CD4-positive, alpha-beta memory T cell (primary cell): ENCODE measurements at regions not wholly inside any gene's neighbourhood (a gene's known extent, or its start where the extent isn't known, plus 50 kb on each side); places are given as distances from the start of the nearest gene placed in this dataset.
A peak's percentile ranks its signal among the peaks of the same experiment; 100 is the strongest.
"Not testable (repeated sequence)": the region's sequence is repeated elsewhere in the genome, so short reads cannot be mapped to it uniquely, and the experiment has no call there.

ENCODE experiments used
- CTCF ChIA-PET: fragments of 350-600 bp; sonication (Branson Sonifier 250); formaldehyde crosslinking; loops from one replicate; lab custom pipeline; 2021; ENCODE audit warnings: inconsistent platforms; ENCODE audit not compliant: partially characterized antibody; lab: Charles Lee
- POLR2A ChIA-PET: fragments of 350-600 bp; sonication (Branson Sonifier 250); formaldehyde crosslinking; loops from one replicate; lab custom pipeline; 2021; ENCODE audit not compliant: partially characterized antibody; lab: Charles Lee
- DNase-seq, 5 donors: peaks; one replicate each; pipeline versions ENCODE4 v3.0.0 to v3.0.0-alpha.2; 2020 to 2022; ENCODE audit warnings: mixed read lengths in 1 of 5
- H3K27ac ChIP-seq: one replicate; pipeline ENCODE4 v1.7.0; 2013; ENCODE audit warnings: low read depth, low read length
- H3K27me3 ChIP-seq: 2 replicates; pipeline ENCODE4 v1.7.0; 2013; ENCODE audit warnings: mild to moderate bottlenecking, low read length, moderate library complexity; ENCODE audit not compliant: insufficient read depth
- H3K36me3 ChIP-seq: 2 replicates; pipeline ENCODE4 v1.7.0; 2013; ENCODE audit warnings: mild to moderate bottlenecking, low read length, moderate library complexity; ENCODE audit not compliant: insufficient read depth
- H3K4me1 ChIP-seq: 2 replicates; pipeline ENCODE4 v1.7.0; 2013; ENCODE audit warnings: mild to moderate bottlenecking, low read length, moderate library complexity; ENCODE audit not compliant: insufficient read depth
- H3K4me3 ChIP-seq, 2 donors: one replicate each; pipeline ENCODE4 v1.7.0; 2013; ENCODE audit warnings: low read length in 2 of 2, mild to moderate bottlenecking in 1 of 2
- H3K9me3 ChIP-seq, 2 donors: one replicate each; pipeline ENCODE4 v1.7.0; 2013; ENCODE audit warnings: low read length in 2 of 2, control low read depth in 1 of 2; ENCODE audit not compliant: control insufficient read depth in 1 of 2
- H3K27ac Mint-ChIP-seq, 7 donors: one replicate each; pipeline ENCODE4 v1.8.0; 2020 to 2021; ENCODE audit warnings: mixed read lengths in 7 of 7, mild to moderate bottlenecking in 6 of 7, inconsistent platforms in 3 of 7, moderate library complexity in 3 of 7
- H3K27me3 Mint-ChIP-seq, 2 donors: one replicate each; pipeline ENCODE4 v1.8.0; 2020 to 2021; ENCODE audit warnings: mixed read lengths in 2 of 2
- H3K36me3 Mint-ChIP-seq, 2 donors: one replicate each; pipeline ENCODE4 v1.8.0; 2020 to 2021; ENCODE audit warnings: mixed read lengths in 2 of 2, inconsistent platforms in 1 of 2, mild to moderate bottlenecking in 1 of 2
- H3K4me1 Mint-ChIP-seq, 4 donors: one replicate each; pipeline ENCODE4 v1.8.0; 2020 to 2021; ENCODE audit warnings: mixed read lengths in 4 of 4, mild to moderate bottlenecking in 1 of 4
- H3K4me3 Mint-ChIP-seq, 8 donors: one replicate each; pipeline ENCODE4 v1.8.0; 2020 to 2021; ENCODE audit warnings: mixed read lengths in 8 of 8, mild to moderate bottlenecking in 7 of 8, moderate library complexity in 6 of 8, inconsistent platforms in 3 of 8
- H3K9me3 Mint-ChIP-seq, 8 donors: one replicate each; pipeline ENCODE4 v1.8.0; 2020 to 2021; ENCODE audit warnings: mixed read lengths in 8 of 8, mild to moderate bottlenecking in 5 of 8, inconsistent platforms in 3 of 8, moderate library complexity in 1 of 8
- intact Hi-C: fragments of 100-400 bp; cut with micrococcal nuclease; formaldehyde crosslinking; loops from one replicate; pipeline ENCODE4 v1.15.1; 2023

- Histone ChIP-seq H3K27me3 (no peaks in the 10 kb centered on the region), H3K9me3 (no peaks in the 10 kb centered on the region), H3K4me3 (no peak overlapping the region), H3K27ac (no peak overlapping the region), H3K36me3 (no peaks in the 10 kb centered on the region), H3K4me1 (no peaks in the 10 kb centered on the region)
- DNase-seq = no peak
- CTCF ChIA-PET = no interaction called here
- H3K36me3 Mint-ChIP-seq = no peaks in the 10 kb centered on the region
- intact Hi-C loops = no loop called here
- H3K9me3 Mint-ChIP-seq = peaks cover 0 to 28% (median 16%) of the 10 kb centered on the region in 8 donors
- H3K27ac Mint-ChIP-seq = no peak overlapping the region
- H3K4me1 Mint-ChIP-seq = peaks cover 0 to 1% (median under 1%) of the 10 kb centered on the region in 4 donors
- POLR2A ChIA-PET = no interaction called here
- H3K4me3 Mint-ChIP-seq = no peak overlapping the region
- peaks cover 3 to 7% of the 10 kb centered on the region in 2 donors for H3K27me3 Mint-ChIP-seq
Measured at GRCh38 chr9:90198956-90199355, 443.7 kb downstream of the DIRAS2 start.

GRCh38 chr9:90201766-90202165 lies 440.9 kb downstream of the DIRAS2 start:
- ChIA-PET CTCF (interaction anchor here (0.8 kb wide), 1 partner anchor 25 kb away, joined by 4 read pairs; no protein-coding TSS in a partner anchor), POLR2A (interaction anchor here (0.8 kb wide), 1 partner anchor 26 kb away, joined by 3 read pairs; no protein-coding TSS in a partner anchor)
- Mint-ChIP-seq H3K36me3 (no peaks in the 10 kb centered on the region), H3K4me1 (peaks cover 0 to 1% (median under 1%) of the 10 kb centered on the region in 4 donors), H3K27ac (no peak overlapping the region), H3K9me3 (peaks cover 0 to 15% (median 10%) of the 10 kb centered on the region in 8 donors), H3K4me3 (no peak overlapping the region), H3K27me3 (peaks cover 6 to 9% of the 10 kb centered on the region in 2 donors)
- Histone ChIP-seq H3K9me3 (no peaks in the 10 kb centered on the region), H3K4me3 (no peak overlapping the region), H3K36me3 (no peaks in the 10 kb centered on the region), H3K4me1 (no peaks in the 10 kb centered on the region), H3K27ac (no peak overlapping the region), H3K27me3 (no peaks in the 10 kb centered on the region)
- DNase-seq = no peak
- intact Hi-C loops = no loop called here

- no peaks in the 10 kb centered on the region for H3K36me3 ChIP-seq
- no peak overlapping the region for H3K4me3 ChIP-seq
- H3K27me3 ChIP-seq = no peaks in the 10 kb centered on the region
- no peak overlapping the region for H3K4me3 Mint-ChIP-seq
- H3K4me1 ChIP-seq = no peaks in the 10 kb centered on the region
- peaks cover 0 to 3% (median 0%) of the 10 kb centered on the region in 8 donors for H3K9me3 Mint-ChIP-seq
- ChIA-PET POLR2A (no interaction called here), CTCF (no interaction called here)
- DNase-seq = no peak
- H3K4me1 Mint-ChIP-seq = peaks cover 0 to 1% (median under 1%) of the 10 kb centered on the region in 4 donors
- no peaks in the 10 kb centered on the region for H3K36me3 Mint-ChIP-seq
- H3K27ac Mint-ChIP-seq = peak overlapping the region in 1 of 7 donors; percentile 46
- H3K9me3 ChIP-seq = no peaks in the 10 kb centered on the region
- intact Hi-C loops = no loop called here
- peaks cover 6 to 7% of the 10 kb centered on the region in 2 donors for H3K27me3 Mint-ChIP-seq
- no peak overlapping the region for H3K27ac ChIP-seq
Measured at GRCh38 chr9:90204128-90204831, 438.3 kb downstream of the DIRAS2 start.

GRCh38 chr9:90213045-90213444 lies 429.6 kb downstream of the DIRAS2 start:
- H3K27me3 ChIP-seq, H3K9me3 ChIP-seq, H3K27ac Mint-ChIP-seq, H3K4me1 ChIP-seq, H3K4me3 ChIP-seq, intact Hi-C loops, H3K4me1 Mint-ChIP-seq, DNase-seq, H3K36me3 Mint-ChIP-seq, H3K36me3 ChIP-seq, H3K4me3 Mint-ChIP-seq, H3K27ac ChIP-seq, H3K9me3 Mint-ChIP-seq, POLR2A ChIA-PET: not testable (repeated sequence)
- CTCF ChIA-PET = interaction anchor here (1.8 kb wide), 1 partner anchor 70 kb away, joined by 5 read pairs; no protein-coding TSS in a partner anchor
- peaks cover 7 to 12% of the 10 kb centered on the region in 2 donors for H3K27me3 Mint-ChIP-seq

- no peak overlapping the region for H3K27ac ChIP-seq
- CTCF ChIA-PET = interaction anchor here (0.8 to 1.0 kb wide), 3 partner anchors 76 to 618 kb away, joined by 3 to 4 read pairs (median 4); no protein-coding TSS in a partner anchor
Measured at GRCh38 chr9:90219548-90220118, 423.0 kb downstream of the DIRAS2 start.

GRCh38 chr9:90221899-90222298 lies 420.7 kb downstream of the DIRAS2 start:
- H3K27ac Mint-ChIP-seq, H3K27me3 ChIP-seq, H3K4me1 ChIP-seq, H3K4me3 Mint-ChIP-seq, intact Hi-C loops, H3K9me3 Mint-ChIP-seq, DNase-seq, POLR2A ChIA-PET, H3K36me3 Mint-ChIP-seq, H3K4me1 Mint-ChIP-seq, H3K27me3 Mint-ChIP-seq, H3K4me3 ChIP-seq, H3K9me3 ChIP-seq, H3K36me3 ChIP-seq, H3K27ac ChIP-seq, CTCF ChIA-PET: not testable (repeated sequence)

More at GRCh38 chr9:90219548-90220118, 423.0 kb downstream of the DIRAS2 start:
- peaks cover 0 to 9% of the 10 kb centered on the region in 2 donors for H3K27me3 Mint-ChIP-seq
- no peak overlapping the region for H3K27ac Mint-ChIP-seq
- POLR2A ChIA-PET = no interaction called here
- H3K27me3 ChIP-seq = no peaks in the 10 kb centered on the region
- no peaks in the 10 kb centered on the region for H3K36me3 ChIP-seq
- no peaks in the 10 kb centered on the region for H3K4me1 ChIP-seq
- H3K4me3 ChIP-seq = no peak overlapping the region
- H3K9me3 Mint-ChIP-seq = no peaks in the 10 kb centered on the region
- intact Hi-C loops = loop anchor here (1.0 to 2.0 kb wide), 2 partner anchors 77 to 617 kb away; no protein-coding TSS in a partner anchor
- peak in 4 of 5 donors; percentile 11 to 21 (median 16) for DNase-seq
- no peaks in the 10 kb centered on the region for H3K36me3 Mint-ChIP-seq
- H3K9me3 ChIP-seq = no peaks in the 10 kb centered on the region
- no peak overlapping the region for H3K4me3 Mint-ChIP-seq
- H3K4me1 Mint-ChIP-seq = peaks cover 0 to 5% (median 2%) of the 10 kb centered on the region in 4 donors

GRCh38 chr9:90226839-90227338 lies 415.7 kb downstream of the DIRAS2 start:
- H3K27me3 ChIP-seq, H3K4me1 ChIP-seq, H3K27ac ChIP-seq, H3K27me3 Mint-ChIP-seq, H3K4me3 Mint-ChIP-seq, H3K27ac Mint-ChIP-seq, H3K36me3 Mint-ChIP-seq, H3K9me3 Mint-ChIP-seq, H3K36me3 ChIP-seq, H3K4me1 Mint-ChIP-seq, H3K9me3 ChIP-seq, H3K4me3 ChIP-seq, POLR2A ChIA-PET: not testable (repeated sequence)
- peak; percentile 55 to 64 (median 62) for DNase-seq
- intact Hi-C loops = loop anchor here (1.0 to 2.0 kb wide), 2 partner anchors 628 to 644 kb away; no protein-coding TSS in a partner anchor
- CTCF ChIA-PET = interaction anchor here (0.9 to 1.4 kb wide), 6 partner anchors 9 to 89 kb away, joined by 3 to 4 read pairs (median 3); no protein-coding TSS in a partner anchor
